HG03108 (cell line): ENCODE measurements at regions not wholly inside any gene's neighbourhood (a gene's known extent, or its start where the extent isn't known, plus 50 kb on each side); places are given as distances from the start of the nearest gene placed in this dataset.

Source experiments
- ATAC-seq: cut with Tn5 transposase; IDR thresholded peaks from one replicate; pipeline ENCODE4 v1.9.1; 2021; ENCODE audit warnings: moderate library complexity; ENCODE audit not compliant: unreplicated experiment

DNA sequence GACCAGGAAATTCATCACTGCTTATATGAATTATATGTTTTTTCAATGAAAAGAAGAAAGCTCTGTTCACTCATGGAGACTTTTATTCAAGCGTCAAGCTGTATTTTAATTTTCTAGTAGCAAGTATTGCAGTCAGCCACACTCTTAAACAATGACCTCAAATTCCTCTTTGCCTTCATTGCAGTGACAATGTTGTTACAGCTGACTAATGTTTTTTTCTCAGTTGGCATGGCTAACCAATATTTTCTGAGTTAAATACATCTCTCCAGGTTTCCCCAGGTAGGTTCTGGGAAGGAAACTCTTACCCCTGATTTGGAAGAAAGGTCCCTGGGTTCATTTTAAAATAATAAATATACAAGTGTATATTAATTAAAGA is 241.5 kb downstream of the WDR11 start:
- no peak for ATAC-seq

DNA sequence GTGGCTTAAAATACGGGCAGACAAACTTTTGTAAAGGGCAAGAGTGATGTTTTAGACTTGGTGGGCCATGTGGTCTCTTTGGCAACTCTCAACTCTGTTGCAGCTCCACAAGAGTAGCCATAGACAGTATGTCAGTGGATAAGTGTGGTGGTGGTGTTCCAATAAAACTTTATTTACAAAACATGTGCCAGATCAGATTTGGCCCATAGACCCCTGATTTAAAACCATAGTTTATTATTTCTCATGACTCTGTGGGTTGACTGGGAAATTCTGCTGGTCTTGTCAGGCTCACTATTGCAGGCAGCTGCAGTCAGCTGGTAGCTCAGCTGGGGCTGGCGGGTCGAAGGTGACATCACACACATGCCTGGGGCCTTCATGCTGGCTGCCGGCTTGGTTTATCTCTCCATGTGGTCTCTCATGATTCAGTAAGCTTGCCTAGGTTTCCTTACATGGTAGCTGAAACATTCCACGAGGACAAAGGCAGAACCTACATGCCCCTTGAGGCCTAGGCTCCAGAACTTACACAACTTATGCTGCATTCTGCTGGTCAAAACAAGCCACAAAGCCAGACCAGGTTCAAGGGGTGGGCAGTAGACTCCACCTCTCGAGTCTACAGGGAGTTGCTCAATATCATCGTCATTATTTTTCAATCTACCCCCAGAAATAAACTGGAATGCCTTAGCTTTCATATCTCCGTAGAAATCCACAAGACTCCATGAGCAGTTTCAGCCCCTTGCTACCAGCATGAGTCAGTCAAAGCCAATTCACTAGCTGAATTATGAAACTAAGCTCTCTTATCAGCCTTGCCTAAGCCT is 245.7 kb downstream of the WDR11 start:
- no peak for ATAC-seq

DNA sequence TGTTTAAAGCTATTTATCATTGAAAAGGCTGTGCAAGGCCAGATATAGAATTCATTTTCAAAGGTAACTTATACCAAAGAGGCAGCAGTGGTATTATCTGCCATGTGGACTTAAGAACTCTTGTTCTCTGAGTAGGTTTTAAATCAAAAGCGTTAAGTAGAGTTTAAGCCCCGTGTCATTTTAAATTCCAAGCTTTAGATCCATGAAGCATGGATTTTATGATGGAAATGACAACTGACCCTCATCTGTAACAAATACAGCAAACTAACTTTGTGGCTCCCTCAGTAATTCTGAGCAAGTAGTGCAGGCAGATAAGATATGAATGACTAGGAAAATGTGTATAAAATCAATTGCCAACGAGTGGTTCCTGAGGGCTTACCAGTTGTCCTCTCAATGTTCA is 247.0 kb downstream of the WDR11 start:
- no peak for ATAC-seq

DNA sequence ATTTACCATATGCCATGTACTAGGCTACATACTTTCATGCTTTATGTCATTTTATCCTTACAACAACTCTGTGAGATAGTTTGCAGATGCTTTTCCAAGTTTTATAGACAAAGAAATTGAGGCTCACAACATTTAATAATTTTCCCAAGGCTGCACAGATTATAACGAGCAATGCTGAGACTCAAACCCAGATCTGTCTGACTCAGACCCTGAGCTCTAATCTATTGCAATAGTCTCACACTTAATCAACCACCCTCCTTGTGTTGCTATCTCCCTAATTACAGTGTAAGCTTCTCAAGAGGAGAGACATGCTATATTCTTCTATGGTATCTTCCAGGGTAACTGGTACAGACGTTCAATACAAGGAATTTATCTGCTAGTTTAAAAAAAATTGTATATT is 247.6 kb downstream of the WDR11 start:
- ATAC-seq: no peak

DNA sequence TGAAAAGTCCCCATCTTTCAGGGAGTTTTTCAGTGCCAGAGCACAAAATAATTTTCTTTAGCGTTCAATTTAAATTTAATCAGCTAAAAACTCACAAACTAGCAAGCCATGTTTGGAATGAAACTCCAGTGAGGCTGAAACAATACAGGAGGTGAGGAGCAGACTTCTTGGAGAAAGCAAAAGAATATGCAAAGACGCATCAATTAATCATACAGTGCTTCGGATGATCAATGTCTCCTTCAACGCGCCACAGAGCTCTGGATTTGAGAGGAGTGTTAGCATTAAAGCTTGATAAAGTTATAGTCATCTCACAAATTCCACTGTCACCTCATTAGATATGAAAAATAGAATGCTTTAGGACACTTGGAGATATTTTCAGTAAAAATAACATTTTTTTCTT is 248.0 kb downstream of the WDR11 start:
- no peak for ATAC-seq

DNA sequence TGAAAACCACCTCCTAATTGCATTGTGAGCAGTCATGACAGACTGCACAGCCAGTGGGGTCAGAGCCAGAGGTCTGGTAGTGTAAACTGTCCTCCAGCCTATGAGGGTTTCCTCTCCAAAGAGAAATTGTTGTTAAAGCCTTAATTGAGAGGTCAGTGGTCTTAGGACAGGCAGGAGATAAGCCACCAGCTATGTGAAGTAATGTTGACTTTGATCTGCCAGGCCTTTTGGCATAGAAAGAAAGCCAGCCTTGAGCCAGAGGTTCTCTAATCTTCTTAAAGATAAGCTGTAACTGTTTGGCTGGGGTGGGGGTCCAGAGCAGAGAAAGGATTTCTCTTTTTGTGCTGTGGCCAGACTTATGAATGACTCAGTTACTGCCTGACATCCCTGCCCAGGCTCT is 248.4 kb downstream of the WDR11 start:
- no peak for ATAC-seq

DNA sequence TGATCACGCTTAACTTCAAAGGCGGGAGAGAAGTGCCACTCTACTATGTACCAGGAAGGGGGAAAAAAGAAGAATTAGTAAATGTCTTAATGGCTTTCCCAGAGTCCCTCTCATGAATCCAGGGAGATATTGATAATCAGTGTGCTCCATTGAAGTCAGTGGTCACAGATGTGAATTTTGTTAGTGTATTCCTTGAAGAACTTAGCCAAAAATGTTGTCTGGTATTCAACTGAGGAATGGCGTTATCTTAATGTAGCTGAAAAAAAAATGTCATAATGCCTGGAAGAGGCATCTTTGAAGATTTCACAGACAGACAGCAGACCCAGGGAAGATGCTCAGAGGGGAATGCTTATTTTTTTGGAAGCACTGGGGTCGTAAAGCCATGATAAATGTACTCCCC is 250.4 kb downstream of the WDR11 start:
- ATAC-seq: no peak

DNA sequence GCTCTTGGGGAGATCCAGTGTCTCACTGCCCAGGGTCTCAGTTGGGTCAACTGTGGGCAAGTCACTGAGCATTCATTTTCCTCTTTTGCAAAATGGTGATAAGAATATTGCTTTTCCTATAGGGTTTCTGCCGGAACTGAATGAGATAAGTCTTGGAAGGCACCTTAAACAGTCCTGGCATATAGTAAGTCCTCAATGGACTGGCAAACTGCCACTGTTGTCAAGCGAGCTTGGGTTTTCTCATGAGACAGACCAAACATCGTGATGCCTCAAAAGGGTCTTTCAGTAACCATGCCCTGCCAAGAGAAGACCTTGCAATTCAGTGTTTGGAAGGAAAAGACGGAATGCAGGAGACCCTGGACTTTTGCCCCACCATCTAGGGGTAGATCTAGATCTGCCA is 251.5 kb downstream of the WDR11 start:
- no peak for ATAC-seq

DNA sequence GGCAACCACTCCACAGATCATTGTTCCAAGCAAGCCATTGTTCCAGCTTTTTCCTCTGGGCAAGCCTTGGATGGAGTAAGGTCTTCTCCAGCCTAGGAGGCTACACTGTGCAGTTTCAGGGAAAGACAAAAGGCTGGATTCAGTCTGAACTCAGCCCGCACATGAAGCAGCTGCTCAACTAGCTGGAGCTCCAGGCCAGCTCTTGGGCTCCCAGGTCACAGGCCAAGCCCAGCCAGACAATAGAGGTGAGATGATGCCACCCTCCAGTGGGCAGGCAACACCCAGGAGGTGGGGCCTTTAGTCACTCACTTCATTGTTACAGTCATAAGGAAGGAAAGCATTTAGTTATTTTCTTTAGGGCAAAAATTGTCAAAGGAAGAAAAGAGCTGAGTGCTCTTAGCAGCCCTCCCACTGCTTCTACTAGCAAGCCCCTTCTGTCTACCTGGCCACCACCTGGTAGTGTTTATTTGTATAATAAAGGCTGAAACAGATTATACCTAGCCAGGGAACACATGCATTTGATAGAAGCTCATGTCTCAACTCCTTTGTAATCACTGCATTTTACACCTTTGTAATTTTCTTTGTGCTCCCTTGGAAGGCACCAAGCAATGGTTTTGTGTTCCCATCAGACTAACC is 253.4 kb downstream of the WDR11 start:
- no peak for ATAC-seq

DNA sequence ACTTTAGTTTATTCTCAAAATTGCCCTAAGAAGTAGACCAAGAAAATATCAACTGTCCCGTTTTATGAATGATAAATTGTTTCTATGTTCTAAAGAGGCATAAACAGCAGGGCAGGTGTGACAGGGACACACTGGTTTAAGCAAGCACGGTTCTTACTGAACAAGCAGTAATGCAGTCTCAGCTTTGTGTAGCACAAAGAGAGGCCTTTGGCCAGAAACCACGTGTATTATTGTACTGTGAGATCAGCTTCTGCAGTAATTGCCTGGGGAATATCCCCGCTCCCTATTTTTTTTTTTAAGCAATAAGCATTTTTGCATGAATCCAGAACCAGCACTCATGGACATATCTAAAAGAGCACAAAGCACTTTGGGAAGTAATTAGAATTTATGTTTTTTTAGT is 255.4 kb downstream of the WDR11 start:
- no peak for ATAC-seq

DNA sequence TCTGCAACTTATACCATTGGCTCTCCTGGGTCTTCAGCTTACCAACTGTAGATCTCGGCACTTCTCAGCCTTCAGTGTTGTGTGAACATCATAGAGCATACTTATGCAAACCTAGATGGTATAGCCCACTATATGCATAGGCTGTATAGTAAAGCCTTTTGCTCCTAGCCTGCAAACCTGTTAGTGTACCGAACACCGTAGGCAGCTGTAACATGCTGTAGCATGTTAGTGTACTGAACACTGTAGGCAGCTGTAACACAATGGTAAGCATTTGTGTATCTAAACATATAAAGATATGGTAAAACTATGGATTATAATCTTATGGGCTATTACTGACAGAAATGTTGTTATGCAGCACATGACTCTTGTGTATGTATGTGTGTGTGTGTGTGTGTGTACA is 256.9 kb downstream of the WDR11 start:
- no peak for ATAC-seq

DNA sequence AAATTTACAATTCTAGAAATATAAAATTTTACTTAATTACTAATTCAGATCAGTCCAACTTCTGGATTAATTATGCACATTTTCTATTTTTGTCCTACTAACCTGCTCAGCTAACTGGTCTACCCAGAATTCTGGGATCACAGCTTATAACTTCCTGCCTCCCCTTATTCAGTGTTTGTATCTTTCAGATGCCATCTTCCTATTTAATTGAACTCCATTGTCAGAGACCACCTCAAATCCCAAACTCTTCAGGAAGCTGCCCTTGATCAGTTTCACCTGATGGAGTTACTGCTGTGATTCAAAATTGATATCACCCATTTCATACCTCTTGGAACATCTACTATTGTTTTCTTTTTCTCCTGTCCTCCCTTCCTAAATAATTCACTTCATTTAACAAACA is 259.2 kb downstream of the WDR11 start:
- no peak for ATAC-seq

DNA sequence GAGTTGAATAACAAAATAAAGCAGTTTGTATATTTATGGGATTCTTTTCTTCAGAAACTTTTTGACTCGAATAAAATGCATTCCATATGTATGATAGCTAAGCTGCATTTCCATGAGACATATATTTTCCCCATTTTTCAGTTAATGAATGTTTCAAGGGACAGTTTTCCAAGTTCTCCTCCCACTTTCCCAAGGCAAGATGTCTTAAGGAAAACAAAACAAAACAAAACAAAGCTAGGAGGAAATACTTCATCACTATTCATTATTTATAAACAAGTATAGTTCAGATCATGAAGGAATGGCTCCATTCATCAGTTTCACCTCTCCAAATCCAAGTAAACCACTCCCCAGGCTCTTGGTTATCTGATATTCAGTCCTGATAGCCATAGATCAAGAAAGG is 261.0 kb downstream of the WDR11 start:
- ATAC-seq: no peak

DNA sequence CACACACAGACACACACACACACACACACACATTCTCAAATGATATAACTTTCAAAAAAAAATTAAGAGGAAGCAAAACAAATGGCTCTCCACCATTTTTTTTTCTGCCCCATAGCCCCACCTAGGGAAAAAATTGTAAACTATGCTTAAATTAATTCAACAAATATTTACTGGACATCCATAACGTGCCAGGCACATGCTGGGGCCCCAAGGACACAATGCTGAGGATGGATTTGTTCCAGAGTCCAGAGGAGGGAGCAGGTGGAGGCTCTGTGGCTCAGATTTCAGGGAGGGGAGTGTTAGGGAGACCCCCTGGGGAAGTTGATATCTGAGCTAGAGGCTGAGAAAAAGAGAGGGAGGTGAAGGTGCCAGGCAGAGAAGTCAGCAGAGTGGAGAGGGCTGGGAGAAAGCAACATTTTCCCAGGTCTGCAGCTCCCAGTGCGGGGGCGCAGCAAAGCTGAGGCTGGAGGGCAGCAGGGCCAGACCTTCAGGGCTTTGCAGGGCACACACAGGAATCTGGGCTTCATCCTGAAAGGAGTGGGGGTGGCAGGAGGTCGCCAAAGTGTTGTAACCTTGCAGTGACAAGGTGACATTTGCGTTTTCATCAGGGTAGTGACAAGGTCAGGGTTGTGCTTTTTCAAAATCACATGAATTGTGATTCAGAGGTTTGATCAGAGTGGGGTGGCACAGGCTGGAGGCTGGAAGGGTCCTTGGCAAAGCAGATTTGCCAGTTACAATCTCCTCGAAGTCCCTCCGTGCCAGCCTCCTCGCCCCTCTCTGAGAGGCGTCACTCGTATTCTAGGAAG is 261.6 kb downstream of the WDR11 start:
- ATAC-seq: no peak

DNA sequence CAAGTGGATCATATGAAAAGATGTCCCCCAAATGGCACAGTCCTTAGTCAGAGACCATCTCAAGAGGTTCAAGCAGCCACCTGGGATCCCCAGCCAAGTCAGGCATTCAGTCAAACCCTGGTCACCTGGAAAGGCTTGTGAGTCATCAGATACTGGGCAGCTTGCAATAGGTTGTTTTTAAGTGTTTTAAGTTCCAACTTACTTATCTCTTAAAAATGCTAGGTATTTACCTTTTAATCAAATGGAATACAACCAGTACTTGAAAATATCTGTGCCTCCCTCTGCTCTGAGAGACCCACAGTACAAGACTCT is 262.2 kb downstream of the WDR11 start:
- ATAC-seq: no peak

DNA sequence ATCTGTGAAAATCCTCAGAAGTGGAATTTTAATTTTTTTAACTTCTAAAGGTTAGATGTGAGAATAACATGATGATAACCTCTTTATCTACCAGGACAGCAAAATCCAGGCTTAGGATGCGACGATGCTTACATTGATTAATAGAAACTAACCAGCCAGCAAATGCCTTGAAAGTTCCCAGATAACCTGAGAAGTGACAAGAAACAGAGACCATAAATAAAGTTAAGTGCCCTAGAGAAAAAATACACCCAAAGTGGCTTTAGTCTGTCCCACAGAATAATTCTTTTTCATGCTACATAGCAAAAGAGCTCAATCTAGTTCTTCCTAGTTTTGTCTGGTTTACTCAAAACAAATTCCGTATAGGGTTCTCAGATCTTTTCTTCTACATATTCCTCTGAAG is 262.7 kb downstream of the WDR11 start:
- ATAC-seq: no peak

DNA sequence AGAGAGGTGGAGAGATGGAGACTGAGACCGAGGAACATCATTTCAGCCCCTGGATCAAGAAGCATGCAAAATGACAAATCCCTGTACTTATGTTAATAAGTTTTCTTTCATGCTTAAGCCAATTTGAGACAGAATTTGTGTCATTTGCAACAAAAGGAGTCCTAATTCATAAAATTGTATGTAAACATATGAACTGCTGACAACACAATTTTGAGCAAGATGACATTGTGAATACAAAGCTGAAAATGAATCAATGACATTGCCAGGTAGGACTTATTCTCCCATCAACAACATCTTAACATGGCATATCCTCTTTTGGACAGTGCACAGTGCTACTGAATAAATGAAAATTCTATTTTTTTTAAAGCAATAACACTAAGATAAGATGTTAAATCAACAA is 264.0 kb downstream of the WDR11 start:
- no peak for ATAC-seq

DNA sequence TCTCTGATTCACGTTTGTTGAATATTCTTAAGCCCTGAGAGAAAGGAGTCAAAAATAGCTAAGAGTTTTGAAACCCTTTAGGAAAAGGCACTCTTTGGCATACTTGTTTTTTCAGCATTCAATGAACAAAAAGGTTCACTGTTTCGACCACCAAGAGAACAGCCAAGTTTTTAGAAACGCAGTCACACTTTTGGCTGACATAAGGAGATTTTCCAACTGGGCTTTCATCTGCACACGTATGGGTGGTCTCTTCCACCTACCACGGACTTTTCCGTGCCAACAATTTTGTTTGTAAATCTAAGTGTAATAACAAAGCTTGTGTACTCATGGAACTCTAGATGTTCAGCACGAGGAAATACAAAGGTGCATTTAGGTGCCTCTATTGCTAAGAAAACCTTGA is 270.3 kb downstream of the WDR11 start:
- no peak for ATAC-seq

DNA sequence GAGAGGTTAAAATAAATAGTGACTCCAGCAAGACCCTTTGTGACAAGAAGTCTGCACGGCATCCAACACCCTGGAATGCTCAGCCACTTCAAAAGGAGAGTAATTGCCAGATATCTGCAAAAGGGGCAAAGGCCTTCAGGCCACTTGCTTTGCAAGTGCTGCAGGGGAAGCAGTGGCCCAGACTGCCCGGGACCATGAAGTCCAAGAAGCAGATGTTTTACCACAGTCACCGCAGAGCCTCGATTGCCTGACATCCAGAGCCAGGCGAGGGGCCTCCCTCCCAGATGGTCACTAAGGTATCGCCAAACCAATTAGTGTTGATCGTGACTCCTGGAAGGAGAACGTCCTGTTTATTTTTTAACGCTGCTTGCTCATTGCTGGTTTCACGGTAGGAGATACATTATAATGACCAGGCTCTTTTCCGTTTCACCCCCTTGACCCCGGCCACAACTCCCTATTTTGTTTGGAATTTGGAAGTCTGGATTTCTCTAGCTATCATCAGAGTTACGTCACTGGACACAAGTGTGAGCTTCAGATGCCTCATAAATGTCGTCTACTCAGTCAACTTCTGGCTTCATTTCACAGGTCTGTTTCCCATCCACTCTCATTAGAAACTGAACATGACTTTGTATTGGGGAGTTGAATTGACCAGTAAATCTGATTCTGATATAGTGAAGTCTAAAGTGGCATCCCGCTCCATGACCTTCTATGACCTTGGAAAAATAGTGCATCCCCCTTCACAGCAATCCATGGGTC is 276.2 kb downstream of the WDR11 start:
- no peak for ATAC-seq

DNA sequence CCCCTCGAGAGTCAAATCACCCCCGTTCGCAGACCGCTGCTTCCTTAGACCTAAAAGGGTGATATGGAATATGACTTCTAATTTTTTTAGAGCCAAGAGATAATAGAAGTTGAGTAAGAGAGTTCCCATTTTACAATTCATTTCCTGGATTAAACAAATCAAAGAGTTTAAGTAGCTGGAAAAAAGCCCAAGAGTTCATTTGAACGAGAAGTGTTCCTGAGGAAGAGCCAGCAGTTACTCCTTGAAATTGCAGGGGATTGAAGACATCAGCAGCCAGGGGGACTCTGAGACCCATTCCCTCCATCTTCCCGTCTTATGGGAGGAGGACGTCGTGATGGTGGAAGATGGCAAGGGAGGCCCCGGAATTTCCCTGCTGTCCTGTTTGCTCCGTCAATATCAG is 277.0 kb downstream of the WDR11 start:
- ATAC-seq: no peak

DNA sequence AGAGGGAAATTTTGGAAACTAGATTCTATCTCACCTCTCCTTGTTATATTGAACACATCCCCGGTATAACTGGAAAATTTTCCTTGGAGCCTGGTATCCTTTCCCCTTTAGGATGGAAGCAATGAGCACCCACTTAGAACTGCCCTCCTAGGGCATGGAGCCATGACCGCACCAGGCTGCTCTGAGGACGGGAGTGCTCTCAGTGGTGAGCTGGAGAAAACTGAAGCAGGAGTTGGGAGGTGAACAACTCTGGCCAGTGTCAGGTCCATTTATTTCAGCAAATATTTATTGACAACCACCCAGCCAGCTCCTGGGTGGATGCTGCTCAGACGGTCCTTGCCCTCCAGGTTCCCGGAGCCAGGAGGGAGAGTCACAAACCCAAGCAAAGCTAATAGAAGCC is 278.1 kb downstream of the WDR11 start:
- ATAC-seq: no peak

DNA sequence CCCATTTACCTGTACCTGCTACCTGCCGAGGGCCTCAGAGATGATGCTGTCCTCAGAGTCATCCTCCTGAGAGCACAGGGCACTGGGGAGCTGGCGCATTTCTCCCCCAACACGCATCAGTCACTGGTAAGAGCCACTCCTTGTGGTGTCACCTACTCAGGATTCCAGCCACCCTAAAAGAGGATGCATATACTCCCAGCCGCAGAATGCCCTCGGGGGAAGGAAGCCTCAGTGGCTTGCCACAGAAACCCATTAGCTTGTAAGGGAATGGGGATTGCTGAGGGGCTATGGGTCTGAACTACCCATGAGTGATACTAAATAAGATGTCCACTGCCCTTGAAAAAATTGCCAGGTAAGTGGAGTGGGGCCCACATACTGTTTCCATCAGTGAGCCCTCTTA is 279.2 kb downstream of the WDR11 start:
- ATAC-seq: no peak
